Skeletal muscle tissue (tissue), 3 donors: ENCODE measurements at regions not wholly inside any gene's neighbourhood (a gene's known extent, or its start where the extent isn't known, plus 50 kb on each side); places are given as distances from the start of the nearest gene placed in this dataset.
"Not testable (repeated sequence)": the region's sequence is repeated elsewhere in the genome, so short reads cannot be mapped to it uniquely, and the experiment has no call there.

Experiments
- H3K27ac ChIP-seq: one replicate; pipeline ENCODE4 v1.7.0; 2013; ENCODE audit warnings: mild to moderate bottlenecking, low read depth, low read length, inconsistent platforms
- H3K27me3 ChIP-seq, 3 donors: one replicate each; pipeline ENCODE4 v1.7.0; 2013; ENCODE audit warnings: low read length in 3 of 3; ENCODE audit not compliant: control insufficient read depth in 3 of 3, insufficient read depth in 3 of 3
- H3K36me3 ChIP-seq, 3 donors: one replicate each; pipeline ENCODE4 v1.7.0; 2013; ENCODE audit warnings: low read length in 3 of 3; ENCODE audit not compliant: control insufficient read depth in 3 of 3, insufficient read depth in 3 of 3
- H3K4me1 ChIP-seq, 3 donors: one replicate each; pipeline ENCODE4 v1.7.0; 2013; ENCODE audit warnings: low read length in 3 of 3, mild to moderate bottlenecking in 3 of 3; ENCODE audit not compliant: control insufficient read depth in 3 of 3, insufficient read depth in 3 of 3
- H3K4me3 ChIP-seq, 3 donors: one replicate each; pipeline ENCODE4 v1.7.0; 2013; ENCODE audit warnings: low read length in 3 of 3
- H3K9ac ChIP-seq, 3 donors: one replicate each; pipeline ENCODE4 v1.7.0; 2013; ENCODE audit warnings: low read length in 3 of 3, mild to moderate bottlenecking in 3 of 3, moderate library complexity in 2 of 3, low read depth in 1 of 3
- H3K9me3 ChIP-seq, 3 donors: one replicate each; pipeline ENCODE4 v1.7.0; 2013; ENCODE audit warnings: low read length in 3 of 3; ENCODE audit not compliant: control insufficient read depth in 3 of 3
- donor health status: Osteomylitis.

DNA sequence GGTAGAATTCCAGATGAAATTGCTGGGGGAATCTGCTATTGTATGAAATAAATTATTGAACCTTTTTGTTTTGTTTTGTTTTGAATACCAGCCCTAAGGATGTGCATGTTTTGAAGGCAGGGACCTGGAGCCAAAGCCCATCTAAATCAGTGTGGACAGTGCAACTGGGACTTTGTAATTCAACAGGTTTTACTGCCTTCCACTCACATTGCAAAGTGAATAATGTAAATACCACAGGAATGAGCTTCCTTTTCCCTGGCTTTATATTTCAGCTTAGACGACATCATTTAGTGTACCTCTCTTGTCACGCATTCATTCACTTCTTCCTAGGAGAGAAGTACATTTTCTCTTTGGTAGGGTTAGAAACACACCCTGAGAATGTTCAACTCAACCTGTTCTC, 795.0 kb downstream of the CENPC start:
- Histone ChIP-seq H3K4me1 (no peaks in the 10 kb centered on the region), H3K9ac (no peak overlapping the region), H3K36me3 (no peaks in the 10 kb centered on the region), H3K27me3 (no peaks in the 10 kb centered on the region), H3K27ac (no peak overlapping the region), H3K9me3 (no peaks in the 10 kb centered on the region), H3K4me3 (no peak overlapping the region)

DNA sequence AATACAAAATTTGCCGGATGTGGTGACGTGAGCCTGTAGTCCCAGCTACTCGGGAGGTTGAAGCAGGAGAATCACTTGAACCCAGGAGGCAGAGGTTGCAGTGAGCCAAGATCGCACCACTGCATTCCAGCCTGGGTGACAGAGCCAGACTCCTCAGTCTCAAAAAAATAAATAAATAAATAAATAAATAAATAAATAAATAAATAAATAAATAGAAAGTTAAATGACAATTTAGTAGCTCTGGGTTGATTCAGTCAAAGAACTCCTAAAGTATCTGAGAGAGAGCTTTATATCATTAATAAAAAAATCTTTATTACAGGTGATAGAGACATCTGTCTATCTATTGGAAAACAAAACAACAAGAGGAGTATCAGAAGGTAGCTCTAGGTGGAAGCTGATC, 798.4 kb downstream of the CENPC start:
- H3K4me1 ChIP-seq, H3K9me3 ChIP-seq, H3K27ac ChIP-seq, H3K4me3 ChIP-seq, H3K9ac ChIP-seq, H3K27me3 ChIP-seq, H3K36me3 ChIP-seq: not testable (repeated sequence)

DNA sequence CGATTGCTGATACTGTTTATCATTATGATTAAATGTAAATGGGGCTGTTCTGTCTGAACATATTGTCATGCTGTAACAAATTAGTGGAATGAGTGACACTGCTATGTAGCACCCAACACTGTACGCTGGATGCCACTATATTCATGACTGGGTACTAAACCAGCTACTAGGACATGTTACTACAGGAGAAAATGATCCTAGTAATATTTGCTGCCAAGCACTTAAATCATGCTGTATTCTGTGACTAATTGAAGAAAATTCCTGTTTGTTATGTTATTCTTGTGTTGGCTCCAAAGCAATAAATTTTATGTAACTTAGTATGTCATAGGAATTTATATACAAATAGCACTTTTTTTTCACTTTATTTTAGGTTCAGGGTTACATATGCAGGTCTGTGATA, 804.2 kb downstream of the CENPC start:
- no peaks in the 10 kb centered on the region for H3K4me1 ChIP-seq
- H3K27ac ChIP-seq, result no peak overlapping the region
- H3K36me3 ChIP-seq, result no peaks in the 10 kb centered on the region
- H3K27me3 ChIP-seq, result no peaks in the 10 kb centered on the region
- no peaks in the 10 kb centered on the region for H3K9me3 ChIP-seq
- H3K9ac ChIP-seq, result no peak overlapping the region
- no peak overlapping the region for H3K4me3 ChIP-seq

DNA sequence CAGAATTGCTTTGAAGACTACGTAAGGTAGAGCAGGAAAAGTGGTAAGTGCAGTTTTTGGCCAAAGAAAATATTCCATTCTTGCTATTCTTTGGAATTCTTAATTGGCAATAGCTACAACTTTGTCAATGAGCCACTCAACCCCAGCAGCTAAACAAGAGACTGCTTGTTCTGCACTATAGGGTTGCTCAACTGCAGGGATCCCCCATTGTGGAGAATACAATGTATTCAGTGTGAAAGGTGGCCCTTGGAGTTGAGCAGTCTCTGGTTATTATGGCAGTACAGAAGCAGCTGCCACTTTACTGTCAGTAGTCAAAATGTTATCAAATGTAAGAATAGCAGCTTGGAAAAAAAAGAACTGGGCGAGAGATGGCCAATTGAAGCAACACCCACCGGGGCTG, 808.7 kb downstream of the CENPC start:
- no peak overlapping the region for H3K4me3 ChIP-seq
- no peaks in the 10 kb centered on the region for H3K4me1 ChIP-seq
- H3K9ac ChIP-seq, result no peak overlapping the region
- no peak overlapping the region for H3K27ac ChIP-seq
- no peaks in the 10 kb centered on the region for H3K36me3 ChIP-seq
- no peaks in the 10 kb centered on the region for H3K27me3 ChIP-seq
- H3K9me3 ChIP-seq, result no peaks in the 10 kb centered on the region

DNA sequence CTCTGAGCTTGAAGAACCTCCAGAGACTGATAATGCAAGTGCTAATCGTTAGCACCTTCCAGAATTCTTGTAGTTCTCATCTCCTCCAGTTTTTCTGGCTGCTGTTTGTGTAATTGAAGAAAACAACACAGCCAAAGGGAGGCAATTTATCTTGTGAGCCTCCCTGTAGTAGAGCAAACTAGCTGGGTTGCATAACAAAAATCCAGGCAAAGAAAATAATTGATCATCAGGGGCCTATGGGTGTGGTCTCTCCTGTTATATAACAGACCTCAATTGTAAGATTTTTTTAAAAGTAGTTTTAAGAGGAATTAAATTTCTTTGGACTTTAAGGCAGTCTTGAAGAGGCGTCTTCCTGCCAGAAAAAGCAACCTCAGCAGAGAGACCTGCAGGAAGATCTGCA, 817.0 kb downstream of the CENPC start:
- Histone ChIP-seq H3K9me3 (no peaks in the 10 kb centered on the region), H3K36me3 (no peaks in the 10 kb centered on the region), H3K9ac (no peak overlapping the region), H3K27ac (no peak overlapping the region), H3K4me1 (no peaks in the 10 kb centered on the region), H3K27me3 (no peaks in the 10 kb centered on the region), H3K4me3 (no peak overlapping the region)

DNA sequence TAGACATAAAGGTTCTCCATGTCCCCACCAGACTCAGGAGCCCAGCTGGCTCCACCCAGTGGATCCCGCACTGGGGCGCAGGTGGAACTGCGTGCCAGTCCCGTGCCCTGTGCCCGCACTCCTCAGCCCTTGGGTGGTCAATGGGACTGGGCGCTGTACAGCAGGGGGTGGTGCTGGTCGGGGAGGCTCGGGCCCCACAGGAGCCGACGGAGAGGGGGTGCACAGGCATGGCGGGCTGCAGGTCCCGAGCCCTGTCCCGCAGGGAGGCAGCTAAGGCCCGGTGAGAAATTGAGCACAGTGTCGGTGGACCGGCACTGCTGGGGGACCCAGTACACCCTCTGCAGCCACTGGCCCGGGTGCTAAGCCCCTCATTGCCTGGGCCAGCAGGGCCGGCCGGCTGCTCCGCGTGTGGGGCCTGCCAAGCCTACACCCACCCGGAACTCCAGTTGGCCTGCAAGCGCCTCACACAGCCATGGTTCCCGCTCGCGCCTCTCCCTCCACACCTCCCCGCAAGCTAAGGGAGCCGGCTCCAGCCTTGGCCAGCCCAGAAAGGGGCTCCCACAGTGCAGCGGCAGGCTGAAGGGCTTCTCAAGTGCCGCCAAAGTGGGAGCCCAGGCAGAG, 832.9 kb downstream of the CENPC start:
- H3K4me1 ChIP-seq, H3K4me3 ChIP-seq, H3K9ac ChIP-seq, H3K9me3 ChIP-seq, H3K36me3 ChIP-seq, H3K27me3 ChIP-seq, H3K27ac ChIP-seq: not testable (repeated sequence)

DNA sequence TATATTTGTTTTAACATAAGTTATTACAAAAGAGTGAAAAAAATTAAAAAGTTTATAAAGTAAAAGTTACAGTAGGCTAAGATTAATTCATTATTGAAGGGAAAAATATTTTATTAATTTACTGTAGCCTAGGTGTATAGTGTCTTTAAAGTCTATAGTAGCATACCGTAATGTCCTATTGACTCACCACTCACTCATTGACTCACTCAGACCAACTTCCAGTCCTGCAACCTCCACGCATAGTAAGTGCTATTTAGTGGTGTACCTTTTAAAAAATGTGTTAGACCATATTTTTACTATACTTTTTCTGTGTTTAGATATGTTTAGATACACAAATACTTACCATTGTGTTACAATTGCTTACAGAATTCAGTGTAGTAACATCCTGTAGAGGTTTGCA, 841.1 kb downstream of the CENPC start:
- no peak overlapping the region for H3K27ac ChIP-seq
- no peaks in the 10 kb centered on the region for H3K9me3 ChIP-seq
- H3K4me1 ChIP-seq, result no peaks in the 10 kb centered on the region
- no peaks in the 10 kb centered on the region for H3K36me3 ChIP-seq
- no peak overlapping the region for H3K4me3 ChIP-seq
- no peak overlapping the region for H3K9ac ChIP-seq
- H3K27me3 ChIP-seq, result no peaks in the 10 kb centered on the region

DNA sequence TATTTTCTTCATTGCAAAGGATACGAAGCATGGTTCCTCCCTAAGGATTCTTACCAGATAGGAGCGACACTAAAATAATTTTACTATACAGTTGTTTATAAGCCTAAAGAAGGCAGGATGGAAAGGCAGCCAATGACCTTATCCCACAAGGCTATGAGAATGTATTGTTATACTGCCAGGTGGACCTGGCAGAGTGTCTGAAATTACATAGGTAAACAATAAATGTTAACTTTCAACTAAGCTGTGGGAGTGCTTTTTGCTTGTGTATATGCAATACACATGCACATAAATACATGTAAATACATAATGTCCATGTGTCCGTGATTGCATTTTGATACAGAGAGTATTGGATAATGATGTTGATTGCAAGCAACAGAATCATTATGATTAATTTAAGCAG, 850.6 kb downstream of the CENPC start:
- no peaks in the 10 kb centered on the region for H3K4me1 ChIP-seq
- no peaks in the 10 kb centered on the region for H3K27me3 ChIP-seq
- no peak overlapping the region for H3K9ac ChIP-seq
- no peak overlapping the region for H3K4me3 ChIP-seq
- H3K27ac ChIP-seq, result no peak overlapping the region
- no peaks in the 10 kb centered on the region for H3K9me3 ChIP-seq
- no peaks in the 10 kb centered on the region for H3K36me3 ChIP-seq

DNA sequence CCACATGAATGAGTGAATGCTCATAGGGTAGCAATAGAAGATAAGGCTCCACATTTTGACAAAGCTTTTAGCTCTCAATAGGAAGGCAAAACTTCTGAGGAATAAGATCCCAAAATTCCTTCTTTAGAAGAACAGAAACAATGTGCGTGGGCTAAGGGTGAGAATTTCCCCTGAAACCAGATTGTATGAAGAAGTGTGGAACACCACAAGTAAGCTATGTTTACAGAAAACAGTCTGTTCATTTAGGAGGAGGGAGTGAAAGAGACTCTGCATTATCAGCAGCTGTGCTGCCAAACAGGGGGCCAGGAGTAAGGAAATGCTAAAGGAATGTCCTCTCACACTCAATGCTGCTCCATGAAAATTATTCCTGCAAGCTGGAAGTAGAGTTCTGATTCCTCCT, 851.6 kb downstream of the CENPC start:
- no peaks in the 10 kb centered on the region for H3K9me3 ChIP-seq

DNA sequence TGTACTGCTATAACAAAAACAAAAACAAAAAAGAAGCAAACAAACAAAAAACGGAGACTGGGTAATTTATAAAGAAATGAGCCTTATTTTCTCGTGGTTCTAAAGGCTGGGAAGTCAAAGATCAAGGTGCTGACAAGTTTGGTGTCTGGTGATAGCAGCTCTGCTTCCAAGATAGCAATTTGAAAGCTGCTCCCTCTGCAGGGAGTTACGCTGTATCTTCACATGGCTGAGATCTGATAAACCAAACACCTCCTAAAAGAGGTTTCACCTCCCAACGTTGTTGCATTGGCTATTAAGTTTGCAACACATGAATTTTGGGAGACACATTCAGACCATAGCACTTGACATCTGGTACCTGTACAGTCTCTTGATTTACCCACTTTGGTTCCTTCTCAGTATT, 854.2 kb downstream of the CENPC start:
- H3K4me1 ChIP-seq, result no peaks in the 10 kb centered on the region
- H3K9me3 ChIP-seq, result no peaks in the 10 kb centered on the region
- no peak overlapping the region for H3K4me3 ChIP-seq
- H3K36me3 ChIP-seq, result no peaks in the 10 kb centered on the region
- H3K9ac ChIP-seq, result no peak overlapping the region
- no peak overlapping the region for H3K27ac ChIP-seq
- no peaks in the 10 kb centered on the region for H3K27me3 ChIP-seq

More for the DNA sequence above, 851.6 kb downstream of the CENPC start:
- Histone ChIP-seq H3K4me1 (no peaks in the 10 kb centered on the region), H3K27me3 (no peaks in the 10 kb centered on the region), H3K4me3 (no peak overlapping the region), H3K9ac (no peak overlapping the region), H3K36me3 (no peaks in the 10 kb centered on the region), H3K27ac (no peak overlapping the region)

DNA sequence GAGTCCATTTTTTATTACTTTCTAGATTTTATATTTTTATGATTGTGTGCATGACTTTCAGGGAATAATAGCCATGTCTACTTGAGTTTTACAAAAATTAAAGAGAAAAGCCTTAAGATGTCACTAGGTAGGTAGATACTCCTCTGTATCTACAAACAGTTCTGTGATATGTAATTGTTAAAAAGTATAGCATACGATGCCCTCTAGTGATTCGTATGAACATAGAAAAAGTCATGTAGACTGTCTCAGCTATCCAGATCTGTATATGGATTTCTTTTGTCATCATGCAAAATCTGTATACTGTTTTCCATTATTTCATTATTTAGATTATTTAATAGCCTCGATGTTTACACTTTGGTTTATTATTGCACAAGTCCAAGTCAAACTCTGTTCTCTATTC, 856.6 kb downstream of the CENPC start:
- no peaks in the 10 kb centered on the region for H3K27me3 ChIP-seq
- no peaks in the 10 kb centered on the region for H3K4me1 ChIP-seq
- no peaks in the 10 kb centered on the region for H3K9me3 ChIP-seq
- H3K27ac ChIP-seq, result no peak overlapping the region
- H3K4me3 ChIP-seq, result no peak overlapping the region
- no peaks in the 10 kb centered on the region for H3K36me3 ChIP-seq
- H3K9ac ChIP-seq, result no peak overlapping the region
